ENCODE measurements at regions not wholly inside any gene's neighbourhood (a gene's known extent, or its start where the extent isn't known, plus 50 kb on each side); places are given as distances from the start of the nearest gene placed in this dataset.

GRCh38 chr2:167555098-167555720 is 666.9 kb downstream of the XIRP2 start:
- Histone ChIP-seq H3K36me3 (ENCODE audit: control insufficient read depth in 4 of 4, insufficient read depth in 3 of 4, low read depth in 1 of 4, low read length in 3 of 4) (no peaks in the 10 kb centered on the region), H3K4me3 (ENCODE audit: low read depth in 1 of 3, low read length in 3 of 3) (no peak overlapping the region), H3K4me1 (ENCODE audit: control insufficient read depth in 4 of 4, insufficient read depth in 4 of 4, low read length in 3 of 4) (no peaks in the 10 kb centered on the region), H3K27ac (ENCODE audit: low read depth in 1 of 2, low read length in 2 of 2) (no peak overlapping the region), H3K27me3 (ENCODE audit: control insufficient read depth in 4 of 4, insufficient read depth in 4 of 4, low read length in 3 of 4) (no peaks in the 10 kb centered on the region), H3K9me3 (ENCODE audit: control insufficient read depth in 4 of 4, low read length in 3 of 4) (no peaks in the 10 kb centered on the region), H3K9ac (ENCODE audit: low read depth in 1 of 2, low read length in 2 of 2) (no peak overlapping the region)
- 82% methylated on average over 2 of the region's 2 CpGs for WGBS
- no peak for DNase-seq (ENCODE audit: low spot score)
- TF ChIP-seq RAD21 (IDR thresholded peaks at IDR 0.05): no peak
- TF ChIP-seq ATF3 (IDR thresholded peaks at IDR 0.05): no peak
- no peak for TF ChIP-seq FOXA2 (IDR thresholded peaks at IDR 0.05)
- no peak for TF ChIP-seq RXRA (IDR thresholded peaks at IDR 0.05)
- TF ChIP-seq FOXA1 (IDR thresholded peaks at IDR 0.05): no peak
- TF ChIP-seq SP1 (IDR thresholded peaks at IDR 0.05): no peak
- TF ChIP-seq ZBTB33 (IDR thresholded peaks at IDR 0.05): no peak

- WGBS: 88% methylated on average over 2 of the region's 2 CpGs
- H3K9me3 ChIP-seq (ENCODE audit: control insufficient read depth in 4 of 4, low read length in 3 of 4): no peaks in the 10 kb centered on the region
Observed at GRCh38 chr2:167553635-167554034, 665.4 kb downstream of the XIRP2 start.

GRCh38 chr2:167551416-167551815 is 663.1 kb downstream of the XIRP2 start:
- no peak overlapping the region for H3K27ac ChIP-seq (ENCODE audit: low read depth in 1 of 2, low read length in 2 of 2)
- no peaks in the 10 kb centered on the region for H3K36me3 ChIP-seq (ENCODE audit: control insufficient read depth in 4 of 4, insufficient read depth in 3 of 4, low read depth in 1 of 4, low read length in 3 of 4)
- no peak overlapping the region for H3K9ac ChIP-seq (ENCODE audit: low read depth in 1 of 2, low read length in 2 of 2)
- H3K4me1 ChIP-seq (ENCODE audit: control insufficient read depth in 4 of 4, insufficient read depth in 4 of 4, low read length in 3 of 4): no peaks in the 10 kb centered on the region
- DNase-seq (ENCODE audit: low spot score): no peak
- no peaks in the 10 kb centered on the region for H3K27me3 ChIP-seq (ENCODE audit: control insufficient read depth in 4 of 4, insufficient read depth in 4 of 4, low read length in 3 of 4)
- H3K9me3 ChIP-seq (ENCODE audit: control insufficient read depth in 4 of 4, low read length in 3 of 4): no peaks in the 10 kb centered on the region
- TF ChIP-seq NR2F2 (IDR thresholded peaks at IDR 0.05) (no peak), TAF1 (conservative IDR thresholded peaks at IDR 0.05) (no peak), RAD21 (IDR thresholded peaks at IDR 0.05) (no peak), FOXA1 (IDR thresholded peaks at IDR 0.05) (no peak), REST (IDR thresholded peaks at IDR 0.05) (no peak), HNF4A (conservative IDR thresholded peaks at IDR 0.05) (no peak), ZBTB33 (IDR thresholded peaks at IDR 0.05) (no peak)
- 61% methylated on average over 4 of the region's 4 CpGs for WGBS
- no peak overlapping the region for H3K4me3 ChIP-seq (ENCODE audit: low read depth in 1 of 3, low read length in 3 of 3)

More at GRCh38 chr2:167553635-167554034, 665.4 kb downstream of the XIRP2 start:
- H3K9ac ChIP-seq (ENCODE audit: low read depth in 1 of 2, low read length in 2 of 2): no peak overlapping the region
- no peak overlapping the region for H3K4me3 ChIP-seq (ENCODE audit: low read depth in 1 of 3, low read length in 3 of 3)
- H3K27ac ChIP-seq (ENCODE audit: low read depth in 1 of 2, low read length in 2 of 2): no peak overlapping the region
- H3K4me1 ChIP-seq (ENCODE audit: control insufficient read depth in 4 of 4, insufficient read depth in 4 of 4, low read length in 3 of 4): no peaks in the 10 kb centered on the region
- TF ChIP-seq ATF3 (IDR thresholded peaks at IDR 0.05): no peak
- TF ChIP-seq MAX (IDR thresholded peaks at IDR 0.05): no peak
- no peak for TF ChIP-seq NR2F2 (IDR thresholded peaks at IDR 0.05)
- no peak for TF ChIP-seq TAF1 (conservative IDR thresholded peaks at IDR 0.05)
- no peak for TF ChIP-seq GABPA (IDR thresholded peaks at IDR 0.05 in 1 of 2, conservative IDR thresholded peaks at IDR 0.05 in 1 of 2)
- TF ChIP-seq HNF4G (IDR thresholded peaks at IDR 0.05): no peak
- TF ChIP-seq RAD21 (IDR thresholded peaks at IDR 0.05): no peak
- no peak for TF ChIP-seq EGR1 (IDR thresholded peaks at IDR 0.05; ENCODE audit: low read depth in 2 of 2)
- DNase-seq (ENCODE audit: low spot score): no peak
- H3K36me3 ChIP-seq (ENCODE audit: control insufficient read depth in 4 of 4, insufficient read depth in 3 of 4, low read depth in 1 of 4, low read length in 3 of 4): no peaks in the 10 kb centered on the region
- no peaks in the 10 kb centered on the region for H3K27me3 ChIP-seq (ENCODE audit: control insufficient read depth in 4 of 4, insufficient read depth in 4 of 4, low read length in 3 of 4)
